Fibroblast of skin of back (primary cell): ENCODE measurements at regions not wholly inside any gene's neighbourhood (a gene's known extent, or its start where the extent isn't known, plus 50 kb on each side); places are given as distances from the start of the nearest gene placed in this dataset.
"Not testable (repeated sequence)": the region's sequence is repeated elsewhere in the genome, so short reads cannot be mapped to it uniquely, and the experiment has no call there.

Experiments used
- DNase-seq: peaks from one replicate; pipeline ENCODE4 v3.0.0-alpha.2; 2013

GRCh38 chr21:20874202-20874601, 124.0 kb upstream of the NCAM2 start:
- no peak for DNase-seq

- DNase-seq, result peak; percentile 9
Observed at GRCh38 chr21:20875742-20876141, 122.5 kb upstream of the NCAM2 start.

- no peak for DNase-seq
Observed at GRCh38 chr21:20877976-20878375, 120.2 kb upstream of the NCAM2 start.

GRCh38 chr21:20882462-20883407, 115.5 kb upstream of the NCAM2 start:
- peak; percentile 81 for DNase-seq

GRCh38 chr21:20883408-20883800, 114.8 kb upstream of the NCAM2 start:
- peak; percentile 33 for DNase-seq

GRCh38 chr21:20902511-20902910, 95.7 kb upstream of the NCAM2 start:
- no peak for DNase-seq

- no peak for DNase-seq
Observed at GRCh38 chr21:20902998-20903397, 95.2 kb upstream of the NCAM2 start.

- DNase-seq, result not testable (repeated sequence)
Observed at GRCh38 chr21:20927555-20927954, 70.7 kb upstream of the NCAM2 start.

- DNase-seq, result no peak
Observed at GRCh38 chr21:20942523-20942922, 55.7 kb upstream of the NCAM2 start.

- DNase-seq, result no peak
Observed at GRCh38 chr21:20943561-20943997, 54.6 kb upstream of the NCAM2 start.

- no peak for DNase-seq
Observed at GRCh38 chr21:20944139-20944538, 54.1 kb upstream of the NCAM2 start.

- DNase-seq, result no peak
Observed at GRCh38 chr21:20946701-20947100, 51.5 kb upstream of the NCAM2 start.
